Activated CD4-positive, alpha-beta T cell treated with anti-CD3 and anti-CD28 coated beads, Interleukin-2, amount 10 ng/mL, durations not matched to agents 24 days and 14 days (primary cell): ENCODE measurements at regions not wholly inside any gene's neighbourhood (a gene's known extent, or its start where the extent isn't known, plus 50 kb on each side); places are given as distances from the start of the nearest gene placed in this dataset.
A peak's percentile ranks its signal among the peaks of the same experiment; 100 is the strongest.

Source experiments
- DNase-seq: peaks from one replicate; pipeline ENCODE4 v3.0.0; 2022
- H3K27ac Mint-ChIP-seq: one replicate; pipeline ENCODE4 v1.8.0; 2022; ENCODE audit warnings: mild to moderate bottlenecking, mixed read lengths
- H3K27me3 Mint-ChIP-seq: one replicate; pipeline ENCODE4 v1.8.0; 2022; ENCODE audit warnings: mixed read lengths
- H3K36me3 Mint-ChIP-seq: one replicate; pipeline ENCODE4 v1.8.0; 2022; ENCODE audit warnings: low read depth, mild to moderate bottlenecking, mixed read lengths
- H3K4me1 Mint-ChIP-seq: one replicate; pipeline ENCODE4 v1.8.0; 2021; ENCODE audit warnings: mixed read lengths
- H3K4me3 Mint-ChIP-seq: one replicate; pipeline ENCODE4 v1.8.0; 2022; ENCODE audit warnings: mild to moderate bottlenecking, moderate library complexity, mixed read lengths
- H3K9me3 Mint-ChIP-seq: one replicate; pipeline ENCODE4 v1.8.0; 2021; ENCODE audit warnings: mixed read lengths
- intact Hi-C: fragments of 100-400 bp; cut with micrococcal nuclease; formaldehyde crosslinking; loops from one replicate; pipeline ENCODE4 v1.15.1; 2023

GRCh38 chr9:101902051-101902450 lies 163.6 kb upstream of the GRIN3A start:
- Mint-ChIP-seq H3K4me3 (no peak overlapping the region), H3K4me1 (no peaks in the 10 kb centered on the region), H3K27me3 (no peaks in the 10 kb centered on the region), H3K27ac (no peak overlapping the region), H3K9me3 (no peaks in the 10 kb centered on the region), H3K36me3 (no peaks in the 10 kb centered on the region)
- intact Hi-C loops: no loop called here
- no peak for DNase-seq

GRCh38 chr9:101897196-101897595 lies 158.7 kb upstream of the GRIN3A start:
- Mint-ChIP-seq H3K36me3 (no peaks in the 10 kb centered on the region), H3K27me3 (no peaks in the 10 kb centered on the region), H3K4me1 (no peaks in the 10 kb centered on the region), H3K4me3 (no peak overlapping the region), H3K9me3 (no peaks in the 10 kb centered on the region), H3K27ac (no peak overlapping the region)
- intact Hi-C loops: no loop called here
- DNase-seq: no peak

- Mint-ChIP-seq H3K27ac (no peak overlapping the region), H3K4me1 (no peaks in the 10 kb centered on the region), H3K9me3 (no peaks in the 10 kb centered on the region), H3K27me3 (no peaks in the 10 kb centered on the region), H3K4me3 (no peak overlapping the region), H3K36me3 (no peaks in the 10 kb centered on the region)
- no peak for DNase-seq
- intact Hi-C loops: no loop called here
These were observed 155.5 kb upstream of the GRIN3A start for GRCh38 chr9:101893661-101894646.

- H3K9me3 Mint-ChIP-seq: no peaks in the 10 kb centered on the region
- DNase-seq: no peak
- intact Hi-C loops: no loop called here
- no peaks in the 10 kb centered on the region for H3K4me1 Mint-ChIP-seq
- H3K27ac Mint-ChIP-seq: no peak overlapping the region
- H3K4me3 Mint-ChIP-seq: no peak overlapping the region
- H3K36me3 Mint-ChIP-seq: no peaks in the 10 kb centered on the region
- no peaks in the 10 kb centered on the region for H3K27me3 Mint-ChIP-seq
These were observed 143.1 kb upstream of the GRIN3A start for GRCh38 chr9:101881508-101881907.

- H3K9me3 Mint-ChIP-seq: no peaks in the 10 kb centered on the region
- H3K36me3 Mint-ChIP-seq: no peaks in the 10 kb centered on the region
- no peaks in the 10 kb centered on the region for H3K4me1 Mint-ChIP-seq
- no peak for DNase-seq
- intact Hi-C loops: no loop called here
- no peak overlapping the region for H3K4me3 Mint-ChIP-seq
- no peaks in the 10 kb centered on the region for H3K27me3 Mint-ChIP-seq
- H3K27ac Mint-ChIP-seq: no peak overlapping the region
These were observed 142.4 kb upstream of the GRIN3A start for GRCh38 chr9:101880846-101881245.

GRCh38 chr9:101878734-101879133 lies 140.3 kb upstream of the GRIN3A start:
- Mint-ChIP-seq H3K4me3 (no peak overlapping the region), H3K27me3 (no peaks in the 10 kb centered on the region), H3K27ac (no peak overlapping the region), H3K4me1 (no peaks in the 10 kb centered on the region), H3K36me3 (no peaks in the 10 kb centered on the region), H3K9me3 (no peaks in the 10 kb centered on the region)
- intact Hi-C loops: no loop called here
- no peak for DNase-seq

- Mint-ChIP-seq H3K27ac (no peak overlapping the region), H3K27me3 (no peaks in the 10 kb centered on the region), H3K4me3 (no peak overlapping the region), H3K4me1 (no peaks in the 10 kb centered on the region), H3K9me3 (no peaks in the 10 kb centered on the region), H3K36me3 (no peaks in the 10 kb centered on the region)
- DNase-seq: no peak
- intact Hi-C loops: no loop called here
These were observed 139.0 kb upstream of the GRIN3A start for GRCh38 chr9:101877439-101877838.

- no peaks in the 10 kb centered on the region for H3K9me3 Mint-ChIP-seq
- H3K27ac Mint-ChIP-seq: no peak overlapping the region
- H3K36me3 Mint-ChIP-seq: no peaks in the 10 kb centered on the region
- no peaks in the 10 kb centered on the region for H3K4me1 Mint-ChIP-seq
- no peaks in the 10 kb centered on the region for H3K27me3 Mint-ChIP-seq
- no peak for DNase-seq
- no peak overlapping the region for H3K4me3 Mint-ChIP-seq
- intact Hi-C loops: no loop called here
These were observed 123.0 kb upstream of the GRIN3A start for GRCh38 chr9:101861472-101861871.

- intact Hi-C loops: no loop called here
- H3K27ac Mint-ChIP-seq: no peak overlapping the region
- no peaks in the 10 kb centered on the region for H3K36me3 Mint-ChIP-seq
- H3K9me3 Mint-ChIP-seq: no peaks in the 10 kb centered on the region
- H3K4me3 Mint-ChIP-seq: no peak overlapping the region
- H3K4me1 Mint-ChIP-seq: no peaks in the 10 kb centered on the region
- no peaks in the 10 kb centered on the region for H3K27me3 Mint-ChIP-seq
- DNase-seq: no peak
These were observed 122.5 kb upstream of the GRIN3A start for GRCh38 chr9:101860920-101861319.

- no peaks in the 10 kb centered on the region for H3K4me1 Mint-ChIP-seq
- no peaks in the 10 kb centered on the region for H3K9me3 Mint-ChIP-seq
- no peak for DNase-seq
- H3K27me3 Mint-ChIP-seq: no peaks in the 10 kb centered on the region
- H3K4me3 Mint-ChIP-seq: no peak overlapping the region
- H3K36me3 Mint-ChIP-seq: no peaks in the 10 kb centered on the region
- intact Hi-C loops: no loop called here
- no peak overlapping the region for H3K27ac Mint-ChIP-seq
These were observed 121.2 kb upstream of the GRIN3A start for GRCh38 chr9:101859620-101860019.

- H3K4me3 Mint-ChIP-seq: no peak overlapping the region
- H3K27me3 Mint-ChIP-seq: no peaks in the 10 kb centered on the region
- no peak for DNase-seq
- H3K36me3 Mint-ChIP-seq: no peaks in the 10 kb centered on the region
- no peak overlapping the region for H3K27ac Mint-ChIP-seq
- H3K9me3 Mint-ChIP-seq: no peaks in the 10 kb centered on the region
- H3K4me1 Mint-ChIP-seq: no peaks in the 10 kb centered on the region
- intact Hi-C loops: no loop called here
These were observed 119.6 kb upstream of the GRIN3A start for GRCh38 chr9:101858026-101858425.

- no peak overlapping the region for H3K4me3 Mint-ChIP-seq
- DNase-seq: no peak
- no peak overlapping the region for H3K27ac Mint-ChIP-seq
- H3K4me1 Mint-ChIP-seq: no peaks in the 10 kb centered on the region
- intact Hi-C loops: no loop called here
- H3K9me3 Mint-ChIP-seq: no peaks in the 10 kb centered on the region
- no peaks in the 10 kb centered on the region for H3K36me3 Mint-ChIP-seq
- no peaks in the 10 kb centered on the region for H3K27me3 Mint-ChIP-seq
These were observed 110.8 kb upstream of the GRIN3A start for GRCh38 chr9:101849102-101849707.

GRCh38 chr9:101848485-101848919 lies 110.1 kb upstream of the GRIN3A start:
- no peak overlapping the region for H3K4me3 Mint-ChIP-seq
- no peaks in the 10 kb centered on the region for H3K4me1 Mint-ChIP-seq
- H3K27ac Mint-ChIP-seq: no peak overlapping the region
- no peak for DNase-seq
- H3K9me3 Mint-ChIP-seq: no peaks in the 10 kb centered on the region
- H3K36me3 Mint-ChIP-seq: no peaks in the 10 kb centered on the region
- intact Hi-C loops: no loop called here
- H3K27me3 Mint-ChIP-seq: no peaks in the 10 kb centered on the region

GRCh38 chr9:101846161-101846560 lies 107.7 kb upstream of the GRIN3A start:
- no peaks in the 10 kb centered on the region for H3K27me3 Mint-ChIP-seq
- no peak overlapping the region for H3K27ac Mint-ChIP-seq
- H3K36me3 Mint-ChIP-seq: no peaks in the 10 kb centered on the region
- DNase-seq: peak; percentile 17
- intact Hi-C loops: no loop called here
- H3K4me1 Mint-ChIP-seq: no peaks in the 10 kb centered on the region
- no peaks in the 10 kb centered on the region for H3K9me3 Mint-ChIP-seq
- H3K4me3 Mint-ChIP-seq: no peak overlapping the region
